ENCODE measurements at regions not wholly inside any gene's neighbourhood (a gene's known extent, or its start where the extent isn't known, plus 50 kb on each side); places are given as distances from the start of the nearest gene placed in this dataset.
A peak's percentile ranks its signal among the peaks of the same experiment; 100 is the strongest.

GRCh38 chr4:181548873-181549575 lies 694.2 kb upstream of the TENM3 start:
- TF ChIP-seq, protein P1, sequence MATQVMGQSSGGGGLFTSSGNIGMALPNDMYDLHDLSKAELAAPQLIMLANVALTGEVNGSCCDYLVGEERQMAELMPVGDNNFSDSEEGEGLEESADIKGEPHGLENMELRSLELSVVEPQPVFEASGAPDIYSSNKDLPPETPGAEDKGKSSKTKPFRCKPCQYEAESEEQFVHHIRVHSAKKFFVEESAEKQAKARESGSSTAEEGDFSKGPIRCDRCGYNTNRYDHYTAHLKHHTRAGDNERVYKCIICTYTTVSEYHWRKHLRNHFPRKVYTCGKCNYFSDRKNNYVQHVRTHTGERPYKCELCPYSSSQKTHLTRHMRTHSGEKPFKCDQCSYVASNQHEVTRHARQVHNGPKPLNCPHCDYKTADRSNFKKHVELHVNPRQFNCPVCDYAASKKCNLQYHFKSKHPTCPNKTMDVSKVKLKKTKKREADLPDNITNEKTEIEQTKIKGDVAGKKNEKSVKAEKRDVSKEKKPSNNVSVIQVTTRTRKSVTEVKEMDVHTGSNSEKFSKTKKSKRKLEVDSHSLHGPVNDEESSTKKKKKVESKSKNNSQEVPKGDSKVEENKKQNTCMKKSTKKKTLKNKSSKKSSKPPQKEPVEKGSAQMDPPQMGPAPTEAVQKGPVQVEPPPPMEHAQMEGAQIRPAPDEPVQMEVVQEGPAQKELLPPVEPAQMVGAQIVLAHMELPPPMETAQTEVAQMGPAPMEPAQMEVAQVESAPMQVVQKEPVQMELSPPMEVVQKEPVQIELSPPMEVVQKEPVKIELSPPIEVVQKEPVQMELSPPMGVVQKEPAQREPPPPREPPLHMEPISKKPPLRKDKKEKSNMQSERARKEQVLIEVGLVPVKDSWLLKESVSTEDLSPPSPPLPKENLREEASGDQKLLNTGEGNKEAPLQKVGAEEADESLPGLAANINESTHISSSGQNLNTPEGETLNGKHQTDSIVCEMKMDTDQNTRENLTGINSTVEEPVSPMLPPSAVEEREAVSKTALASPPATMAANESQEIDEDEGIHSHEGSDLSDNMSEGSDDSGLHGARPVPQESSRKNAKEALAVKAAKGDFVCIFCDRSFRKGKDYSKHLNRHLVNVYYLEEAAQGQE (IDR thresholded peaks at IDR 0.05; ENCODE audit: low read depth), result no peak
- TF ChIP-seq CTCF (IDR thresholded peaks at IDR 0.05 in 2 of 3, conservative IDR thresholded peaks at IDR 0.05 in 1 of 3; ENCODE audit: borderline replicate concordance in 1 of 3, insufficient read depth in 1 of 3, low read depth in 2 of 3, low read length in 2 of 3), result no peak
- TF ChIP-seq SIN3A (IDR thresholded peaks at IDR 0.05; ENCODE audit: low read depth), result no peak
- no peak for TF ChIP-seq POLR2A (IDR thresholded peaks at IDR 0.05; ENCODE audit: borderline replicate concordance, extremely low read depth, insufficient read depth, insufficient read length)
- no peak for TF ChIP-seq ZNF274 (IDR thresholded peaks at IDR 0.05; ENCODE audit: low read depth, low read length)
- no peak for TF ChIP-seq EGR1 (IDR thresholded peaks at IDR 0.05; ENCODE audit: low read depth)
- TF ChIP-seq ELF1 (IDR thresholded peaks at IDR 0.05; ENCODE audit: borderline replicate concordance, low read depth), result no peak
- no peak for TF ChIP-seq EZH2phosphoT487 (IDR thresholded peaks at IDR 0.05; ENCODE audit: borderline replicate concordance)
- peak; percentile 48 for TF ChIP-seq POLR2AphosphoS5 (IDR thresholded peaks at IDR 0.05; ENCODE audit: low read depth, low read length)
- no peak for TF ChIP-seq ZFX (IDR thresholded peaks at IDR 0.05)
- peak; percentile 84 for TF ChIP-seq SP1 (IDR thresholded peaks at IDR 0.05; ENCODE audit: low read depth)
- TF ChIP-seq CEBPB (IDR thresholded peaks at IDR 0.05; ENCODE audit: low read depth), result peak; percentile 86
- TF ChIP-seq FOSL1 (IDR thresholded peaks at IDR 0.05; ENCODE audit: low read depth), result peak; percentile 81

Measured in HCT116 (cell line).